ENCODE measurements at regions not wholly inside any gene's neighbourhood (a gene's known extent, or its start where the extent isn't known, plus 50 kb on each side); places are given as distances from the start of the nearest gene placed in this dataset.

GRCh38 chr3:41000471-41000870 lies 198.8 kb upstream of the CTNNB1 start:
- no peak for DNase-seq

- DNase-seq, result peak; percentile 76
These were observed 197.7 kb upstream of the CTNNB1 start for GRCh38 chr3:41001556-41001955.

GRCh38 chr3:41002104-41002503 lies 197.2 kb upstream of the CTNNB1 start:
- peak; percentile 43 for DNase-seq

- DNase-seq, result no peak
These were observed 191.9 kb upstream of the CTNNB1 start for GRCh38 chr3:41007399-41007798.

GRCh38 chr3:41011854-41012253 lies 187.5 kb upstream of the CTNNB1 start:
- no peak for DNase-seq

- DNase-seq, result no peak
These were observed 180.4 kb upstream of the CTNNB1 start for GRCh38 chr3:41018855-41019254.

- no peak for DNase-seq
These were observed 175.1 kb upstream of the CTNNB1 start for GRCh38 chr3:41024031-41024836.

GRCh38 chr3:41026394-41027177 lies 172.7 kb upstream of the CTNNB1 start:
- DNase-seq, result no peak

- no peak for DNase-seq
These were observed 169.9 kb upstream of the CTNNB1 start for GRCh38 chr3:41029356-41029755.

- DNase-seq, result no peak
These were observed 169.1 kb upstream of the CTNNB1 start for GRCh38 chr3:41030220-41030619.

GRCh38 chr3:41031401-41031800 lies 167.9 kb upstream of the CTNNB1 start:
- no peak for DNase-seq

GRCh38 chr3:41033956-41034519 lies 165.3 kb upstream of the CTNNB1 start:
- DNase-seq, result no peak

- no peak for DNase-seq
These were observed 163.8 kb upstream of the CTNNB1 start for GRCh38 chr3:41035456-41036022.

- no peak for DNase-seq
These were observed 161.5 kb upstream of the CTNNB1 start for GRCh38 chr3:41037651-41038334.

- DNase-seq, result no peak
These were observed 159.0 kb upstream of the CTNNB1 start for GRCh38 chr3:41040256-41040655.

- no peak for DNase-seq
These were observed 157.8 kb upstream of the CTNNB1 start for GRCh38 chr3:41041462-41041861.

GRCh38 chr3:41041899-41042298 lies 157.4 kb upstream of the CTNNB1 start:
- no peak for DNase-seq

- DNase-seq, result no peak
These were observed 154.8 kb upstream of the CTNNB1 start for GRCh38 chr3:41044523-41044922.

- no peak for DNase-seq
These were observed 153.8 kb upstream of the CTNNB1 start for GRCh38 chr3:41045491-41045890.

- DNase-seq, result no peak
These were observed 149.2 kb upstream of the CTNNB1 start for GRCh38 chr3:41050144-41050543.

GRCh38 chr3:41053220-41053619 lies 146.1 kb upstream of the CTNNB1 start:
- DNase-seq, result no peak

- DNase-seq, result no peak
These were observed 139.2 kb upstream of the CTNNB1 start for GRCh38 chr3:41060106-41060505.

- no peak for DNase-seq
These were observed 135.2 kb upstream of the CTNNB1 start for GRCh38 chr3:41064070-41064469.
